Activated CD4-positive, alpha-beta memory T cell treated with anti-CD3 and anti-CD28 coated beads for 36 hours (primary cell): ENCODE measurements at regions not wholly inside any gene's neighbourhood (a gene's known extent, or its start where the extent isn't known, plus 50 kb on each side); places are given as distances from the start of the nearest gene placed in this dataset.

Source experiments
- CTCF ChIA-PET: fragments of 350-600 bp; sonication (Branson Sonifier 250); formaldehyde crosslinking; loops from one replicate; lab custom pipeline; 2021; ENCODE audit warnings: antibody characterized with exemption, inconsistent platforms; lab: Charles Lee
- POLR2A ChIA-PET: fragments of 350-600 bp; sonication (Branson Sonifier 250); formaldehyde crosslinking; loops from one replicate; lab custom pipeline; 2021; ENCODE audit warnings: antibody characterized with exemption; lab: Charles Lee
- DNase-seq: peaks from one replicate; pipeline ENCODE4 v3.0.0-alpha.2; 2020
- H3K27ac Mint-ChIP-seq: one replicate; pipeline ENCODE4 v1.8.0; 2021; ENCODE audit warnings: mixed read lengths
- H3K27me3 Mint-ChIP-seq: one replicate; pipeline ENCODE4 v1.8.0; 2021; ENCODE audit warnings: mixed read lengths
- H3K36me3 Mint-ChIP-seq: one replicate; pipeline ENCODE4 v1.8.0; 2021; ENCODE audit warnings: mixed read lengths
- H3K4me1 Mint-ChIP-seq: one replicate; pipeline ENCODE4 v1.8.0; 2021; ENCODE audit warnings: low read depth, mixed read lengths
- H3K4me3 Mint-ChIP-seq: one replicate; pipeline ENCODE4 v1.8.0; 2021; ENCODE audit warnings: mild to moderate bottlenecking, mixed read lengths
- H3K9me3 Mint-ChIP-seq: one replicate; pipeline ENCODE4 v1.8.0; 2021; ENCODE audit warnings: mixed read lengths
- intact Hi-C: fragments of 100-400 bp; cut with micrococcal nuclease; formaldehyde crosslinking; loops from one replicate; pipeline ENCODE4 v1.15.1; 2023

DNA sequence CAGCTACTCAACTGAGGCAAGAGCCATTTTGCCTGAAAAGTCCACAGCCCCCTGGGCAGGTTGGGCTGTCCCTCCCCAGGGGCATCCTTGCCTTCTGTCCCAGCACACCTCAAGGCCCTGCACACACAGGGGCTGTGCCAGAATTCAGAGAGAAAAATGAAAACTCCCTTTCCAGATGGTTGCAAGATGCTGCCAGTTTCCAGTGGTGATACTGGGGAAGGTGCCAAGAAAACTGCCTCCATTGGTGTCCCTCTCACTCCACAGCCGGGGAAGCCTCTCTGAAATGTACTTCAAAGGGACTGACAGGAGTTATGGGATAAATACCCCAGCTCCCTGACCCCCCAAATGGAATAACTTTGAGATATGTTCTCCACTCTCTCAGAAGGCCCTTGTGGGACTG is 154.2 kb upstream of the MAFB start:
- no peak for DNase-seq
- H3K4me1 Mint-ChIP-seq = no peaks in the 10 kb centered on the region
- H3K9me3 Mint-ChIP-seq = no peaks in the 10 kb centered on the region
- CTCF ChIA-PET = no interaction called here
- POLR2A ChIA-PET = no interaction called here
- H3K36me3 Mint-ChIP-seq = no peaks in the 10 kb centered on the region
- H3K27me3 Mint-ChIP-seq = peaks cover 2% of the 10 kb centered on the region
- intact Hi-C loops = no loop called here
- no peak overlapping the region for H3K27ac Mint-ChIP-seq
- no peak overlapping the region for H3K4me3 Mint-ChIP-seq

GRCh38 chr20:40844332-40844731 is 155.3 kb upstream of the MAFB start:
- Mint-ChIP-seq H3K36me3 (no peaks in the 10 kb centered on the region), H3K9me3 (no peaks in the 10 kb centered on the region), H3K4me3 (no peak overlapping the region), H3K4me1 (no peaks in the 10 kb centered on the region), H3K27me3 (peaks cover 2% of the 10 kb centered on the region), H3K27ac (no peak overlapping the region)
- intact Hi-C loops = no loop called here
- POLR2A ChIA-PET = no interaction called here
- CTCF ChIA-PET = no interaction called here
- no peak for DNase-seq

DNA sequence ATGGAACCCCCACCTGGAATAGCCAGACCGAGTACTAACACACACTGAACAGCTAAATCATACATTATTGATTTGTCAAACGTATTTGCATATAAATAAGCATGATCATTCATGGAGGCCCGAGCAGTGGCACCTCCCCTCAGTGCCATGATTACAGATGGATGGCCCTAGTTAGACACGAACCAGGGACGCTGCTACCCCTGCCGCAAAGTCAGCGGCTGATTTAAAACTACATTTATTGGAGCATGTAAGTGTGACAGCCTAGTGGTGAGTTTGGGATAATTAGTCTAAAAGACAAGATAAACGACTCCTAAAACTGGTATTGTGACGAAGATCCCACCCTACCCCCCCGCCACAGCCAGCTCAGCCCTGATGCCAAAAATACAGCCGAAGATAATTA is 159.1 kb upstream of the MAFB start:
- no peak for DNase-seq
- H3K27me3 Mint-ChIP-seq = no peaks in the 10 kb centered on the region
- CTCF ChIA-PET = no interaction called here
- no peaks in the 10 kb centered on the region for H3K4me1 Mint-ChIP-seq
- no peaks in the 10 kb centered on the region for H3K36me3 Mint-ChIP-seq
- H3K9me3 Mint-ChIP-seq = no peaks in the 10 kb centered on the region
- no peak overlapping the region for H3K27ac Mint-ChIP-seq
- intact Hi-C loops = no loop called here
- no peak overlapping the region for H3K4me3 Mint-ChIP-seq
- POLR2A ChIA-PET = no interaction called here

- H3K27ac Mint-ChIP-seq = no peak overlapping the region
These were observed 159.5 kb upstream of the MAFB start for GRCh38 chr20:40848526-40848925.

GRCh38 chr20:40849456-40849855 is 160.4 kb upstream of the MAFB start:
- H3K9me3 Mint-ChIP-seq = no peaks in the 10 kb centered on the region
- H3K4me1 Mint-ChIP-seq = no peaks in the 10 kb centered on the region
- no peak for DNase-seq
- H3K4me3 Mint-ChIP-seq = no peak overlapping the region
- no peaks in the 10 kb centered on the region for H3K36me3 Mint-ChIP-seq
- POLR2A ChIA-PET = no interaction called here
- CTCF ChIA-PET = no interaction called here
- intact Hi-C loops = no loop called here
- no peak overlapping the region for H3K27ac Mint-ChIP-seq
- H3K27me3 Mint-ChIP-seq = no peaks in the 10 kb centered on the region

More at GRCh38 chr20:40848526-40848925, 159.5 kb upstream of the MAFB start:
- no peak for DNase-seq
- POLR2A ChIA-PET = no interaction called here
- Mint-ChIP-seq H3K4me3 (no peak overlapping the region), H3K27me3 (no peaks in the 10 kb centered on the region), H3K4me1 (no peaks in the 10 kb centered on the region), H3K9me3 (no peaks in the 10 kb centered on the region), H3K36me3 (no peaks in the 10 kb centered on the region)
- CTCF ChIA-PET = no interaction called here
- intact Hi-C loops = no loop called here

DNA sequence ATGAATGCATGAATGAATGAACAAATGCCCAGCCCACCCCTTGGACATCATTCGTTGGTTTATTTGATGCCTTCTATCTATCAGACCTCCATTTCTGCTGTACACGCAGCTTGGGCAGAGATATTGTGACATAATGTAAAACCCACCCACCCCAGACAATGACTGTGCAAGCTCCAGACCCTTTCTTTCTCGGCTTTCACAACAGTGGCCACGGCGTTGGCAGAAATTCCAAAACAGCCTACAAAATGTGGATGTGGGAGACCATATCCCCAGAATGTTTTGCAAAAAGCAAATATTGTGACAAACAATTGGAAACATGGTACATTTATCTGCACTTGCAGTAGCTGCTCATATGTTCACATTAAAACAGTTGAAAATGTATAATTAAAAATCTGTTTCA is 162.0 kb upstream of the MAFB start:
- CTCF ChIA-PET = no interaction called here
- no peak for DNase-seq
- H3K9me3 Mint-ChIP-seq = no peaks in the 10 kb centered on the region
- H3K4me1 Mint-ChIP-seq = no peaks in the 10 kb centered on the region
- POLR2A ChIA-PET = no interaction called here
- H3K36me3 Mint-ChIP-seq = no peaks in the 10 kb centered on the region
- H3K4me3 Mint-ChIP-seq = no peak overlapping the region
- H3K27me3 Mint-ChIP-seq = no peaks in the 10 kb centered on the region
- intact Hi-C loops = no loop called here
- H3K27ac Mint-ChIP-seq = no peak overlapping the region

- H3K27ac Mint-ChIP-seq = no peak overlapping the region
- no peak for DNase-seq
- peaks cover 1% of the 10 kb centered on the region for H3K27me3 Mint-ChIP-seq
- intact Hi-C loops = no loop called here
- no peak overlapping the region for H3K4me3 Mint-ChIP-seq
- ChIA-PET CTCF (no interaction called here), POLR2A (no interaction called here)
- H3K36me3 Mint-ChIP-seq = no peaks in the 10 kb centered on the region
- no peaks in the 10 kb centered on the region for H3K9me3 Mint-ChIP-seq
- H3K4me1 Mint-ChIP-seq = no peaks in the 10 kb centered on the region
These were observed 166.2 kb upstream of the MAFB start for GRCh38 chr20:40855269-40855668.

- peaks cover 1% of the 10 kb centered on the region for H3K27me3 Mint-ChIP-seq
- DNase-seq = no peak
- H3K27ac Mint-ChIP-seq = no peak overlapping the region
- ChIA-PET POLR2A (interaction anchor here (0.6 kb wide), 1 partner anchor 20 kb away, joined by 3 read pairs; no protein-coding TSS in a partner anchor), CTCF (no interaction called here)
- intact Hi-C loops = no loop called here
- no peak overlapping the region for H3K4me3 Mint-ChIP-seq
- no peaks in the 10 kb centered on the region for H3K9me3 Mint-ChIP-seq
- H3K36me3 Mint-ChIP-seq = no peaks in the 10 kb centered on the region
- no peaks in the 10 kb centered on the region for H3K4me1 Mint-ChIP-seq
These were observed 167.6 kb upstream of the MAFB start for GRCh38 chr20:40856653-40857052.

GRCh38 chr20:40860487-40860902 is 168.1 kb upstream of the TOP1 start:
- intact Hi-C loops = no loop called here
- H3K27me3 Mint-ChIP-seq = peaks cover 1% of the 10 kb centered on the region
- no peak overlapping the region for H3K4me3 Mint-ChIP-seq
- no peaks in the 10 kb centered on the region for H3K9me3 Mint-ChIP-seq
- no peak for DNase-seq
- no peaks in the 10 kb centered on the region for H3K36me3 Mint-ChIP-seq
- H3K4me1 Mint-ChIP-seq = no peaks in the 10 kb centered on the region
- POLR2A ChIA-PET = no interaction called here
- H3K27ac Mint-ChIP-seq = no peak overlapping the region
- CTCF ChIA-PET = interaction anchor here (1.3 to 1.4 kb wide), 2 partner anchors 103 to 119 kb away, joined by 3 to 4 read pairs; no protein-coding TSS in a partner anchor

DNA sequence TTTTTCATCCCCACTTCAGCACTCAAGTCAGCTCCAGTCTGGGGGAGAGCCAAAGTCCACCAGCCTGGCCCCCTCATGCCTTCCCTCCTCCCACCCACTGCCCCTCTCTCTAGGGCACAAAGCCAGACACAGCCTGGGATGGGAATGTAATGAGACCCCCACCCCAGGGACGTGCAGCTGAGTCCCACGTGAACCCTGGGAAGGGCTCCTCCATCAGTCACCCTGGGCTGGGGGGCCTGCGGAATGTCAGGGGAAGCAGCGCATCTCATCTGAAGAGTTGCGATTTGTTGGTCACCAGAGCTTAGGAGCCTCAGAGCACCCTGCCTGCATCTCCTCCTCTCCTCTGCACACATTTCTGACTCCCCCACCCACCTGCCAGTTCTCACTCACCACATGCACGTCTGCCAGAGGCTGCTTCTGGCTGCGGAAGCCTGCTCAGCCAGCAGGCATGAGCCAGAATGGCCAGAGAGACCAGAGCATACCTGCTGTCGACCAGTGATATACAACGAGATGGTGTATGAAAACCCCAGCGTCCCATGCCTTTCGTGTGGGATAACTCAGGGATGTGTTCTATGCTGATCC is 167.1 kb upstream of the TOP1 start:
- no peaks in the 10 kb centered on the region for H3K4me1 Mint-ChIP-seq
- ChIA-PET POLR2A (no interaction called here), CTCF (no interaction called here)
- no peaks in the 10 kb centered on the region for H3K36me3 Mint-ChIP-seq
- peaks cover 1% of the 10 kb centered on the region for H3K27me3 Mint-ChIP-seq
- H3K4me3 Mint-ChIP-seq = no peak overlapping the region
- DNase-seq = no peak
- no peak overlapping the region for H3K27ac Mint-ChIP-seq
- intact Hi-C loops = no loop called here
- H3K9me3 Mint-ChIP-seq = no peaks in the 10 kb centered on the region

DNA sequence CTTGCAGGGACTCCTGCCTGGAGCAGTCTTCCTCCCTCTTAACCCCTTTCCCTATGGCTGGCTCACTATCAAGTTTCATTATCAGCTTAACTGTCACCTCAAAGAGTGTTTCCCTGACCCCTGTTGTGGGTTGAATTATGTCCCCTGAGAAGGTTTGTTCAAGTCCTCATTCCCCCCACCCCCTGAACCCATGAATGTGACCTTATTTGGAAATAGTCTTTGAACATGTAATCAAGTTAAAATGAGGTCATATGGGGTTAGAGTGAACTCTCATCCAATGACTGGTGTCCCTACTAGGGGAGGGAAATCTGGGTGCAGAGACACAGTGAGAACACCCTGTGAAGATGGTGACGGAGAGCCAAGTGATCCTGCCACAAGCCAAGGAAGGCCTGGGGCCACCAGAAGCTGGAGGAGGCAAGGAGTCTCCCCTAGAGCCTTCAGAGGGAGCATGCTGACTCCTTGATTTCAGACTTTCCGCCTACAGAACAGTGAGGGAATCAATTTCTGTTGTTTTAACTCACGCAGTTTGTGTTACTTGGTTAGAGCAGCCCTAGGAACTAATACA is 165.2 kb upstream of the TOP1 start:
- H3K4me3 Mint-ChIP-seq = no peak overlapping the region
- POLR2A ChIA-PET = no interaction called here
- H3K36me3 Mint-ChIP-seq = no peaks in the 10 kb centered on the region
- H3K27ac Mint-ChIP-seq = no peak overlapping the region
- H3K27me3 Mint-ChIP-seq = peaks cover 1% of the 10 kb centered on the region
- intact Hi-C loops = no loop called here
- no peaks in the 10 kb centered on the region for H3K9me3 Mint-ChIP-seq
- H3K4me1 Mint-ChIP-seq = no peaks in the 10 kb centered on the region
- no peak for DNase-seq
- CTCF ChIA-PET = no interaction called here

DNA sequence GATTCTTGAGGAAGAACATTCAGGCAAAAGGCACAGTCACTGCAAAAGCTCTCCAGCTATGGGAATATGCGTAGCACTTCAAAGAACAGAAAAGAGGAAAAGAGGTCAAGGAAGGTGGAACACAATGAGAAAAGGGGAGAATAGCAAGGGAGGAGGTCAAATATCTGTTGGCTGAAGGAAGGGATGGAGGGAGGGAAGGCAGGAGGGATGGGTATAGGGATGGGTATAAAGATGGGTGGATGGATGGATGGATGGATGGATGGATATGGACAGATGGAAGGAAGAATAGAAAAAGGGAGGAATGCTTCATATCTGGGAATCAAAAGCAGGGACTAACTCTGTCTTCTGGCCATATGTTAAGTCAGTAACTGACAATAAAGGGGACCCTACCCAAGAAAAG is 164.2 kb upstream of the TOP1 start:
- no peaks in the 10 kb centered on the region for H3K4me1 Mint-ChIP-seq
- intact Hi-C loops = no loop called here
- H3K4me3 Mint-ChIP-seq = no peak overlapping the region
- no peaks in the 10 kb centered on the region for H3K27me3 Mint-ChIP-seq
- no peak for DNase-seq
- ChIA-PET CTCF (no interaction called here), POLR2A (no interaction called here)
- H3K27ac Mint-ChIP-seq = no peak overlapping the region
- H3K36me3 Mint-ChIP-seq = no peaks in the 10 kb centered on the region
- H3K9me3 Mint-ChIP-seq = no peaks in the 10 kb centered on the region

DNA sequence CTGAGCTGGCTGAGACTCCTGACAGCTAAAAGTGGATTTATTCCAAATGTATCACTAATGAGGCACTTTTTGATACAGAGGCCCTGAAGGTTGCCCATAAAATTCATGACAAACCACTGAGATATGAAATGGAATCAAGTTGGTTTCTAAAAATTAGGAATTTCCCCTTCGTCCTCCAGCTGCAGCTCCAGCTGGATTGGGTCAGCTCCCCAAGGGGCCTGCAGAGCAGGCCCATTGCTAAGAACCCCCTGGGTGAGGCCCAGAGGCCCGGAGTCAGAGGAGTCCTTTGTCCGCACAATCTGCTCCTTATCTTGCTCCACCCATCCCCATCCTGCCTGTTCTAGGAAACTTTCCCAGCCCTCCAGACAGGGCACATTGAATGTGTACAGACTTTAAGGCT is 163.5 kb upstream of the TOP1 start:
- CTCF ChIA-PET = no interaction called here
- intact Hi-C loops = no loop called here
- DNase-seq = no peak
- Mint-ChIP-seq H3K9me3 (no peaks in the 10 kb centered on the region), H3K36me3 (no peaks in the 10 kb centered on the region), H3K4me1 (no peaks in the 10 kb centered on the region), H3K4me3 (no peak overlapping the region), H3K27me3 (no peaks in the 10 kb centered on the region), H3K27ac (no peak overlapping the region)
- POLR2A ChIA-PET = no interaction called here
